K562 (cell line): ENCODE measurements at regions not wholly inside any gene's neighbourhood (a gene's known extent, or its start where the extent isn't known, plus 50 kb on each side); places are given as distances from the start of the nearest gene placed in this dataset.

Experiments used
- ATAC-seq: fragments of 200-7000 bp; cut with Tn5 transposase; 3 replicates; pipeline ENCODE4 v1.9.1; 2020; ENCODE audit warnings: moderate library complexity
- BruUV-seq: library from RNA; stranded (reverse); fragments of 400-500 nt; replicated peaks from 2 replicates; lab custom pipeline; 2021; lab: Mats Ljungman, UMichigan
- CTCF ChIA-PET: fragments of 300-600 bp; formaldehyde crosslinking; extraction: SDS; loops from one replicate; lab custom pipeline; 2021; ENCODE audit warnings: low intra/inter-chr PET ratio; lab: Yijun Ruan, JAX
- POLR2A ChIA-PET: fragments of 300-600, 350-650 bp; sonication (Branson Sonifier 250); formaldehyde crosslinking; extraction: SDS; loops from one replicate; lab custom pipeline; 2021; ENCODE audit warnings: antibody characterized with exemption, inconsistent platforms; lab: Yijun Ruan, JAX
- DNase-seq, 4 experiments: peaks; one replicate each; pipeline versions ENCODE4 v3.0.0 to v3.0.0-alpha.2; 2011 to 2018; ENCODE audit warnings: low spot score in 3 of 4, mixed read lengths in 3 of 4; ENCODE audit errors: extremely low read depth in 1 of 4
- FAIRE-seq: peaks from 2 replicates; lab custom pipeline; 2011; peaks lifted over from hg19 to GRCh38; lab: Jason Lieb, UNC
- H2AFZ ChIP-seq: 2 replicates; pipeline ENCODE4 v1.6.0; 2011; ENCODE audit warnings: low read depth, low read length, control low read depth, inconsistent platforms
- H3K27ac ChIP-seq: fragments of 200-600 bp; 3 replicates; pipeline ENCODE4 v1.8.0; 2011; ENCODE audit warnings: low read depth, mild to moderate bottlenecking, control low read depth, inconsistent platforms, low read length, moderate library complexity, mixed read lengths; ENCODE audit errors: extremely low read depth
- H3K27me3 ChIP-seq, 2 experiments: fragments of 300-600 bp in 1 of 2; 2 replicates in 1 of 2; 3 replicates in 1 of 2; pipeline versions ENCODE4 v1.6.0 to v1.8.0; 2011; ENCODE audit warnings: inconsistent platforms in 2 of 2, low read length in 2 of 2, mild to moderate bottlenecking in 1 of 2, mixed read lengths in 1 of 2, moderate library complexity in 1 of 2; ENCODE audit not compliant: control insufficient read depth in 2 of 2, insufficient read depth in 2 of 2
- H3K36me3 ChIP-seq: fragments of 300-600 bp; 3 replicates; pipeline ENCODE4 v1.8.0; 2011; ENCODE audit warnings: mild to moderate bottlenecking, low read length, inconsistent platforms; ENCODE audit not compliant: control insufficient read depth, insufficient read depth
- H3K4me1 ChIP-seq, 2 experiments: fragments of 200-600 bp in 1 of 2; replicated peaks in 1 of 2; 2 replicates in 1 of 2; 3 replicates in 1 of 2; pipeline versions ENCODE4 v1.5.1 to v1.8.0; 2011; ENCODE audit warnings: inconsistent platforms in 2 of 2, low read length in 2 of 2, mild to moderate bottlenecking in 1 of 2, mixed read lengths in 1 of 2, moderate library complexity in 1 of 2; ENCODE audit not compliant: control insufficient read depth in 2 of 2, insufficient read depth in 2 of 2
- H3K4me2 ChIP-seq: 2 replicates; pipeline ENCODE4 v1.6.1; 2011; ENCODE audit warnings: low read length, control low read depth, inconsistent platforms, mixed read lengths; ENCODE audit not compliant: insufficient read depth
- H3K4me3 ChIP-seq: fragments of 200-600 bp; sonication (generic), shearing (Covaris generic); 2 replicates; pipeline ENCODE4 v1.5.1; 2016; ENCODE audit warnings: control low read depth, inconsistent platforms
- H3K79me2 ChIP-seq: fragments of 200-600 bp; 3 replicates; pipeline ENCODE4 v1.8.0; 2011; ENCODE audit warnings: low read length, inconsistent platforms; ENCODE audit not compliant: control insufficient read depth, insufficient read depth
- H3K9ac ChIP-seq, 2 experiments: 2 replicates each; pipeline versions ENCODE4 v1.6.0 to v1.6.1; 2011; ENCODE audit warnings: low read depth in 2 of 2, low read length in 2 of 2, control low read depth in 1 of 2, inconsistent platforms in 1 of 2, mild to moderate bottlenecking in 1 of 2, mixed read lengths in 1 of 2; ENCODE audit not compliant: insufficient read depth in 1 of 2
- H3K9me1 ChIP-seq: one replicate; pipeline ENCODE4 v1.6.0; 2011; ENCODE audit warnings: inconsistent platforms, mild to moderate bottlenecking, low read length, moderate library complexity; ENCODE audit not compliant: control insufficient read depth, insufficient read depth
- H3K9me3 ChIP-seq: replicated peaks from 2 replicates; pipeline ENCODE4 v1.5.1; 2011; ENCODE audit warnings: low read depth, low read length, inconsistent platforms; ENCODE audit not compliant: control insufficient read depth, insufficient read depth
- H4K20me1 ChIP-seq: replicated peaks from 2 replicates; pipeline ENCODE4 v1.6.1; 2011; ENCODE audit warnings: low read length, inconsistent platforms, mixed read lengths; ENCODE audit not compliant: control insufficient read depth, insufficient read depth
- ARID1B ChIP-seq: fragments of 450-650 bp; IDR thresholded peaks from 2 replicates; pipeline ENCODE4 v1.6.1; 2016; ENCODE audit warnings: antibody characterized with exemption, mild to moderate bottlenecking, inconsistent platforms
- CREBBP ChIP-seq: IDR thresholded peaks from one replicate; pipeline ENCODE4 v1.6.1; 2012; ENCODE audit warnings: low read depth, mild to moderate bottlenecking, control low read depth, inconsistent platforms, low read length
- CUX1 ChIP-seq: fragments of 200-800 bp; sonication (Bioruptor generic); IDR thresholded peaks from 2 replicates; pipeline ENCODE4 v1.6.1; 2016; ENCODE audit warnings: missing genetic modification characterization, missing compliant biosample characterization
- FOXA3 ChIP-seq, 2 experiments: fragments of 450-650 bp in 1 of 2; sonication (generic) in 1 of 2; formaldehyde crosslinking; IDR thresholded peaks in 1 of 2; conservative IDR thresholded peaks in 1 of 2; 2 replicates each; pipeline versions ENCODE4 v1.4.0 to v1.8.0; 2020 to 2022; ENCODE audit warnings: mild to moderate bottlenecking in 2 of 2, missing genetic modification reagents in 1 of 2
- JUND ChIP-seq, 2 experiments: IDR thresholded peaks; 2 replicates in 1 of 2; 3 replicates in 1 of 2; pipeline ENCODE4 v1.6.1; 2011; ENCODE audit warnings: borderline replicate concordance in 2 of 2, low read depth in 2 of 2, low read length in 2 of 2, improper control_type of control experiment in 1 of 2, missing biosample characterization in 1 of 2, missing genetic modification characterization in 1 of 2, missing genetic modification reagents in 1 of 2
- RUNX1 ChIP-seq: sonication (generic); IDR thresholded peaks from 2 replicates; pipeline ENCODE4 v1.6.1; 2016; ENCODE audit warnings: antibody characterized with exemption, low read depth
- SREBF2 ChIP-seq: sonication (generic); formaldehyde crosslinking; IDR thresholded peaks from 2 replicates; pipeline ENCODE4 v1.4.0; 2020; ENCODE audit warnings: mild to moderate bottlenecking, missing genetic modification reagents
- SRSF7 ChIP-seq: fragments of 200-400 bp; formaldehyde crosslinking; optimal IDR thresholded peaks from 2 replicates; pipeline ENCODE3; 2017; ENCODE audit warnings: mild to moderate bottlenecking, low read depth, low read length
- THAP12 ChIP-seq: fragments of 250-450 bp; sonication (Bioruptor Pico); IDR thresholded peaks from 2 replicates; pipeline ENCODE4 v1.9.0; 2021; ENCODE audit warnings: mild to moderate bottlenecking, inconsistent platforms
- TRIM24 ChIP-seq, 2 experiments: fragments of 450-650 bp; IDR thresholded peaks; 2 replicates each; pipeline ENCODE4 v1.6.1; 2016
- ZKSCAN1 ChIP-seq: fragments of 150-350 bp; IDR thresholded peaks from 2 replicates; pipeline ENCODE4 v1.6.1; 2016; ENCODE audit warnings: low read depth, low read length
- ZNF253 ChIP-seq: fragments of 250-450 bp; sonication (Bioruptor Pico); conservative IDR thresholded peaks from 2 replicates; pipeline ENCODE4 v1.6.1; 2021; ENCODE audit warnings: mild to moderate bottlenecking
- ZNF444 ChIP-seq: fragments of 250-450 bp; sonication (Bioruptor Pico); IDR thresholded peaks from 2 replicates; pipeline ENCODE4 v1.4.0; 2020; ENCODE audit warnings: mild to moderate bottlenecking, moderate library complexity
- ZNF696 ChIP-seq: fragments of 250-450 bp; sonication (Bioruptor Pico); conservative IDR thresholded peaks from 2 replicates; pipeline ENCODE4 v1.4.0; 2020; ENCODE audit warnings: mild to moderate bottlenecking, moderate library complexity
- ZNF780A ChIP-seq: fragments of 250-450 bp; sonication (Bioruptor Pico); IDR thresholded peaks from 2 replicates; pipeline ENCODE4 v1.5.0; 2021; ENCODE audit warnings: mild to moderate bottlenecking
- WGBS: fragments of 100-300 bp; shearing (Covaris generic); methylation state at CpG from one replicate; pipeline ENCODE4 v1.1.6; 2016; ENCODE audit warnings: low coverage, mixed read lengths; ENCODE audit not compliant: insufficient coverage; ENCODE audit errors: missing lambda C conversion rate; 5-methylcytosine and 5-hydroxymethylcytosine counted together
- in situ Hi-C: fragments of 300-500 bp; cut with MboI; formaldehyde crosslinking; loops from 4 replicates; pipeline ENCODE4 v1.15.0; 2018; ENCODE audit warnings: inconsistent platforms, mixed read lengths
- intact Hi-C: fragments of 100-400 bp; cut with micrococcal nuclease; formaldehyde crosslinking; loops from 2 replicates; pipeline ENCODE4 v1.14.2; 2022

DNA sequence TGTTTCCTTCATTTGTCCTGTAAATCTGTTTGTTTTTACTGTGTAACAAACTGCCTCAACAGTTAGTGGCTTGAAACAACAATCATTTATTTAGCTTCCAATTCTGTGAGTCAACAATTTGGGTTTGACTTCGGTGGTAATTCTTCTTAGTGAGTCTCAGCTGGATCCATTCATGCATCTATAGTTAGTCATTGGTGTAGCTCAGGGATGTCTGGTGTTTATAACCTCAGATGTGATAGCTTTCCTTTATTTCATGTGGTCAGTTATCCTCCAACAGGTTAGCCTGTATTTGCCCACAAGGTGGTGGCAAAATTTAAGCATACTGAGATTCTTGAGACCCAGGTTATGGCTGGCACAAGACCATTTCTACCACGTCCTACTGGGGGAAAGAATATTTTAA lies 1267.2 kb downstream of the RAPGEF2 start (continued):
- TF ChIP-seq ARID1B (no peak), ZKSCAN1 (no peak)
- TF ChIP-seq, all 486 proteins: peak for 0

DNA sequence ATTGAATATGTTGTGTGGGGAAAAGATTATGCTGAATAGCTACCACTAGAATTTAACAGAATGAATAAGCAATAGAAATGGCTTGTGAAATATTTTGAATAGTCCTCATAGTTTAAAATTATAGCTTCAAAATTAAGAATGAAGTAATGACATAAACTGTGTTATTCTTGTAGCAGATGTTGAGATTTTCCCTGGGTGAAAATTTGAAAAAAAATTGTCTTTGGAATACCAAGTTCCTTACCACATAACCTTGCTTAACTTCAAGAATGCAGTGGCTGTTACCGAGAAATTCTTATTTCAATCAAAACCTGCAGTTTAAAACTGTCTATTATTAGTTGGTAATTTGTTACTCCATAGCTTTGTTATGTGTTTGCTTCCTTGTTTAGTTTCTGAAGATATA lies 1268.6 kb downstream of the RAPGEF2 start:
- no peaks in the 10 kb centered on the region for H3K9me3 ChIP-seq
- POLR2A ChIA-PET: no interaction called here
- H3K79me2 ChIP-seq: no peaks in the 10 kb centered on the region
- DNase-seq (no peak), FAIRE-seq (no peak), ATAC-seq (no peak)
- intact Hi-C loops: no loop called here
- WGBS: 0% methylated on average over 1 of the region's 1 CpG
- H3K36me3 ChIP-seq: no peaks in the 10 kb centered on the region
- in situ Hi-C loops: no loop called here
- no peaks in the 10 kb centered on the region for H4K20me1 ChIP-seq
- no TSS peak for BruUV-seq
- no peaks in the 10 kb centered on the region for H3K27me3 ChIP-seq
- H3K4me3 ChIP-seq: no peak overlapping the region
- no peak overlapping the region for H3K4me2 ChIP-seq
- no peak overlapping the region for H3K27ac ChIP-seq
- no peak overlapping the region for H2AFZ ChIP-seq
- H3K9ac ChIP-seq: no peak overlapping the region
- CTCF ChIA-PET: no interaction called here
- H3K4me1 ChIP-seq: no peaks in the 10 kb centered on the region
- no peaks in the 10 kb centered on the region for H3K9me1 ChIP-seq
- TF ChIP-seq CREBBP: no peak
- TF ChIP-seq THAP12 (CRISPR knock-in tag): no peak
- TF ChIP-seq RUNX1: no peak
- TF ChIP-seq TRIM24 (IDR thresholded peaks at IDR 0.05): no peak
- TF ChIP-seq CUX1 (CRISPR knock-in tag): no peak
- TF ChIP-seq ZNF253 (CRISPR knock-in tag): no peak
- no peak for TF ChIP-seq ZNF444 (CRISPR knock-in tag)
- TF ChIP-seq FOXA3 (CRISPR knock-in tag; conservative IDR thresholded peaks at IDR 0.05 in 1 of 2, IDR thresholded peaks at IDR 0.05 in 1 of 2): no peak
- TF ChIP-seq ZNF696: no peak
- TF ChIP-seq JUND (IDR thresholded peaks at IDR 0.05; ENCODE audit: borderline replicate concordance, low read depth, low read length): no peak
- no peak for TF ChIP-seq JUND (tag; IDR thresholded peaks at IDR 0.05; ENCODE audit: borderline replicate concordance, low read depth, low read length)
- TF ChIP-seq ZNF780A (CRISPR knock-in tag): no peak
- no peak for TF ChIP-seq SREBF2 (CRISPR knock-in tag)
- TF ChIP-seq SRSF7: no peak
